LHCN-M2 (cell line): ENCODE measurements at regions not wholly inside any gene's neighbourhood (a gene's known extent, or its start where the extent isn't known, plus 50 kb on each side); places are given as distances from the start of the nearest gene placed in this dataset.
"Not testable (repeated sequence)": the region's sequence is repeated elsewhere in the genome, so short reads cannot be mapped to it uniquely, and the experiment has no call there.

Source experiments
- DNase-seq: peaks from one replicate; pipeline ENCODE4 v3.0.0-alpha.2; 2012; ENCODE audit warnings: low read depth

GRCh38 chr3:103167850-103168249 lies 733.0 kb downstream of the ZPLD1 start:
- no peak for DNase-seq

GRCh38 chr3:103169289-103169688 lies 734.5 kb downstream of the ZPLD1 start:
- no peak for DNase-seq

GRCh38 chr3:103170651-103171050 lies 735.8 kb downstream of the ZPLD1 start:
- no peak for DNase-seq

- no peak for DNase-seq
These were observed 739.1 kb downstream of the ZPLD1 start for GRCh38 chr3:103173940-103174339.

GRCh38 chr3:103181160-103181559 lies 746.3 kb downstream of the ZPLD1 start:
- no peak for DNase-seq

DNA sequence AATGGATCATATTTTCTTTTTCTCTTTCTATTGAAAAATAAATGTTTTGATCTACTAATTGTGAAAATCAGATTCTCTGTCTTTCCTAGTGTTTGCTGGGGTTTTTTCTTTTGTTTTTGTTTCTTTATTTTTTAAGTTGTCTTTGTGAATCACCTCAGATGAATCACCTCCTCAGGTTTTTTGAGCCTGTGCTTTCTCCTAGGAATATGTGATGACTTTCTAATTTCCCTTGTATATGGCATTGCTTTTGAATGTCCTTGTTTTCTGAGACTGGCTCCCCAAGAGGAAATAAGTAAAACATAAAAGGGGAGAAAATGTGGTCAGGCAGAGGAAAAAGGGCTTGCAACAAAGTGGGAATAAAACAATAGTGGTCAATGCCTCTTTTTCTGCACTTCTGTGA lies 750.0 kb downstream of the ZPLD1 start:
- DNase-seq, result no peak

- DNase-seq, result no peak
These were observed 755.1 kb downstream of the ZPLD1 start for GRCh38 chr3:103189941-103190340.

DNA sequence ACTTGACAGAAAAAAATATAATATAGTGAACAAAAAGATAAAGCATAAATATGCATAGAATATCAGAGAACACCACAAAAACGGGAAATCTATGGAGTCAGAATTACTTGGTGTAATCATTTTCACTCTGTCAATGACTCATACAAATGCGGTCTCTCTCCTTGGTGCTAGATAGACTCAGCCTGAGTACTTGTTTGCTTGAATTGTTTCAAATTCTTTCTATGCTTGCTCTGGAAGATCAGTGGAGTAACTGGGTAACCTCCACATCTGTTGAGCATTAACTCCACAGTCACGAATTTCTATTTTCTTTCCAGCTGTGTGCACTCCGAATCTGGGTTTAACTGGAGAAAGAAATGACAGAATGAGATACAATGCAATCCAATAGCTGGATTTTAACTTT lies 760.4 kb downstream of the ZPLD1 start:
- no peak for DNase-seq

- no peak for DNase-seq
These were observed 768.6 kb downstream of the ZPLD1 start for GRCh38 chr3:103203441-103203840.

DNA sequence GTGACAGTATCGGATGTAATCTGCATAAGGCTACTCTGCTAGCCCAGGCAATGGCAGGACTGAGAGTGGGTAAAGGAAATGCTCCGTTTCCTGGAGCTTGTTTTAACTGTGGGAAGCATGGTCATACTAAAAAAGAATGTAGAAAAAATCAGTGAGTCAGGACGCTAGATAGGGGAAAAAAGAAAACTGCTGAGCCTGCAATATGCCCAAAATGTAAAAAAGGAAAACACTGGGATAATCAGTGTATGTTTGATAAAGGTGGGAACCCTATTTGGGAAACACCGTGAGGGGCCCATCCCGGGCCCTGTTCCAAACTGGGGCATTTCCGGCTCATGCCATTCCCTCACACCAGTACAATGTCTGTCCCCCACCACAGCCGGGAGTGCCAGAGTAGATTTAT lies 775.8 kb downstream of the ZPLD1 start:
- DNase-seq, result no peak

- no peak for DNase-seq
These were observed 783.3 kb downstream of the ZPLD1 start for GRCh38 chr3:103218146-103218545.

DNA sequence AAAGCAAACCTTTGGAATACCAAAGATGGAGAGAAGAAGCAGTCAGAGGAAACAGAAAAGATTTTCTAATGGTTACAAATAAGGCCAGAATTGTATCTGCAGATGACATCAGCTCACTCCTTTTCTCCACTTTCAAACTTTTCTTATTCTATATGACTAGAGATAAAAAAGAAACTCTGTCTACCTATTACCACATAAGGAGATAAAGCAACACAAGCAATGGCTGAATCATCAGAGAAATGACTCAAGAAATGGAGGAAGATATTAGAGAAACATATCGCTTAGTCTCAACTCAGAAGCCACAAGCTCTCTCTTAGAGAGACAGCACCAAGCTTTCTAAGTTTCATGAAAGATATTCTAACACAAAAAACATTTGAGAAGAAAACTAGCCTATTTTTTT lies 784.0 kb downstream of the ZPLD1 start:
- no peak for DNase-seq

DNA sequence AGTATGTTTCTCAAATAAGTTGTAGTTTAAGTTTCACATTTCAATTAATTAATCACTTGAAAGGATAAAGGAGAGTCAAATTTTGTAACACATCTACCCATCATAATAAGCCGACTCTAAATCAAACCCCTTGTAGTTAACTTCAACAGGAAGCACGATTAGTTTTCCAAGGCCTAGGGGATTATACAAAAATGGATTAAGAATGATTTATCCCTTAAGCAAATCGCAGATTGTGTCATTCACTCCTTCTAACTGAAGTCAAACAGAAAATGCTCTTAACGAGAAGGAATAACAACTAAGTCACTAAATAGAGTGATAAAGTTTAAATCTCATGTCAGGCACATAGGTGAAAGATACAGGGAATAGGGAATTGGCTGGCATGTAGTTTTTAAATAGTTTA lies 792.8 kb downstream of the ZPLD1 start:
- DNase-seq, result no peak

- no peak for DNase-seq
These were observed 812.6 kb downstream of the ZPLD1 start for GRCh38 chr3:103247459-103247858.

GRCh38 chr3:103254827-103255226 lies 820.0 kb downstream of the ZPLD1 start:
- DNase-seq, result not testable (repeated sequence)

DNA sequence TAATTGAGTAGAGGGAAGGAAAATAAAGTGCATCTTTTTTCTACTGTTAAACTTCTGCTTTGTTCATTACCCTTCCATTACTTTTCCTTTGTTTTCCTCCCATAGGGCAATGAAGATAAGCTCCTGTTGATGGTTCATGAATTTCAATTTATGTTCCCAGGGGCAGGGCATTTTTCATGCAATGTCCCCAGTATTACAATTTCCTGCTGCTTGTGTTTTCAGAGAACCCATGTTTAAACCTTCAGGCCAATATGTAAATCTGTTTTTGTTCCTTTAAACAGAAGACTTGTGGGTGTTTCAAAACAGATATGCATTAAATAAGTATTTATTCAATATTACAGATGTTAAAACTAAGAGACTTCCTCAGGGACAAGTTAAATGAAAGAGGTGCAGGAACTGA lies 834.5 kb downstream of the ZPLD1 start:
- no peak for DNase-seq

GRCh38 chr3:103271575-103271974 lies 836.8 kb downstream of the ZPLD1 start:
- DNase-seq, result no peak

DNA sequence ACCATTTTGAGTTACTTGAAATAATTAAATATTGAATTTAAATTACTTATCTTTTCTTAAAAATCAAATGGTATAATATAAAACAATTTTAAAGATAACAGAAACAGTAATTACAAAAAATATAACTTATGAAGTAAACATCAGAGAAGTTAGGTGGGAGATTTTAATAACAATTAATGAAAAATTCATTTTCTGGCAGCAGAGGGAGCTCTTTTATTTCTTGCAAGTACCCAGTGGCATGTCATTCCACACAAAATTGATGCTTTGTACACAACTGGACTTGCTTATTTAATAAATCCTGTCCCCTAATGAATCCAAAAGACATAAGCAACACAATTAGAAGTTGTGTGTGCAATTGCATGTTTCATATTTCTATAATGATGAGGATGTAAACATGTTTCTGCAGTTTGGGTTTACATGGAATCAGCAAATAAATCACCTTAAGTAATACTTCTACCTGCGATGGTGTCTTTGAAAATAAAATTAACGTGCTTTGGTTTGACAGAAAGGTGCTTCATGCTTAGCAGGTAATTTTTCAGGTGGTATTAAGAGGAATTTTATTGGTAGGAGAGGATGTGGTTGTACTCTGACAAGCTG lies 861.3 kb downstream of the ZPLD1 start:
- peak; percentile 19 for DNase-seq

DNA sequence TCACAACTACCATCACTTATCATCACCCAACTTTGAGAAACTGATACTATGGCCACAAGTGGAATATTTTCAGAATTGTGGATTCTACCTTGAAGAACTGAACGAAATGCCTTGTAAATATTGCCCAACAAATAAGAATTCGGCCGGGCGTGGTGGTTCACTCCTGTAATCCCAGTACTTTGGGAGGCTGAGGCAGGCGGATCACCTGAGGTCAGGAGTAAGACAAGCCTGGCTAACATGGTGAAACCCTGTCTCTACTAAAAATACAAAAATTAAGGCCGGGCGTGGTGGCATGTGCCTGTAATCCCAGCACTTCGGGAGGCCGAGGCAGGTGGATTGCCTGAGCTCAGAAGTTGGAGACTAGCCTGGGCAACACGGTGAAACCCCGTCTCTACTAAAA lies 862.7 kb downstream of the ZPLD1 start:
- DNase-seq, result not testable (repeated sequence)

DNA sequence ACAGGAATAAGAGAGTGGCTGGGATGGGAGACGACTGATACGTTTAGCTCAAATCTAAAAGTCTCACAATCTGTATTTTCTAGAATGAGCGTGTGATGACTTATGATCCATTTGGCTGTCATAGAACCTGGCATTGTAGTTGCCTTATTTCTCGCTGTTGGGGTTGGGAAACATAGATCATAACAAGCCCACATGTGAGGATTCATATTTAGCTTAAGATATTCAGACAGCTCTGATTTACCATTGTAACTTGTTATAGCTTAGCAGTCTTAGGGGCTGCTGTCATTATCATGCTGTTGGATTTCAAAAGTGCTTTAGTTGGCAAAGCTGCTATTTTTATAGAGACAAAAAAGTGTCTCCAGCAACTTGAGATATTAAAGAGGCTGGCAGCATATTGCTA lies 871.3 kb downstream of the ZPLD1 start:
- DNase-seq, result no peak

DNA sequence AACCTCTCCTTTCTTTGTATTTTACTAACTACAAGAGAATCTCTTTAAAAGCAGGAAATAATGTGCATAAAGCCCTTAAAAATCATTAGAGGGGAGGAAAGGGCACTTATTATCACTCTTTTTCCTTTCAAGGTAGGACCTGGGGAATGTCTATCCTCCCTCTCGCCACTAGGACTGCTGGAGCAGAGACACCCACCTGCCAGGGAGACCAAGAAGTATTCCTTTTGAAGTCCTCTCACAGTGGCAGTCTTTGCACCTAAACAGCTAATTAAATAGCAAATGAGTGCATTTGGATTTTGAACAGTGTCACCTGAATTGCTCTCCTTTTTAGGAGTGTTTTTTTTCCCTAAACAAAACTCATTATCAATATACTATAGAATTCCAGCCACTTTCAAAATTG lies 874.1 kb downstream of the ZPLD1 start:
- DNase-seq, result no peak

GRCh38 chr3:103319912-103320311 lies 885.1 kb downstream of the ZPLD1 start:
- no peak for DNase-seq

DNA sequence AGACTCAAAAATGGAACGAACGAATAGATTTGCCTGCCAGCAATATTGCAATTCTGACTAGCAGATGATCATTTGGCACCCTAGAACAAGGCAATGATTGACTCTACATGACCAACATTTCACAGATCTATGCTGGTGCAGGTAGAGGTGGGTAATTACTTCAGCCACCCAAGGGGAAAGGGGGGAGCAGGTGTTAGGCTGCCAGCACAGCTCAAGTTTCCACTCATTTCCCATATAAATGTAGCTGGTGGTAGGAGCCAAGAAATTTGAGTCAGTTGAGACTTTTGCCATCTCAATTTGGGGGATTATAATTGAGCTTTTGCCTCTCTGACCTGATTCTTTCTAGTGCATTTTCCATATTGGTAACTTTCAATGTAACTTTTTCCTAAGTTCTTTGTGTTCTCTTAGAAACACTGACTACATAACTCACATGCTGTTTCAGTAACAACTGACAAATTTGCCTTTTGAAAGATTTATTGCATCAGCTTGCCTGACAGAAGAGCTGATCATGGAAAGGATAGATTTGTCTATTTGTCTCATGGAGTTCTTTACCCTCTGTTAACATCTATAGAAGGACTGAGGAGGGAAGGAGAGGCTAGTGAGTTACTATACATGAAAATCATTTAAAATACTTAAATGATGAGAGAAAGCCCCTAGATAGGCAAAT lies 902.5 kb downstream of the ZPLD1 start:
- DNase-seq, result no peak

DNA sequence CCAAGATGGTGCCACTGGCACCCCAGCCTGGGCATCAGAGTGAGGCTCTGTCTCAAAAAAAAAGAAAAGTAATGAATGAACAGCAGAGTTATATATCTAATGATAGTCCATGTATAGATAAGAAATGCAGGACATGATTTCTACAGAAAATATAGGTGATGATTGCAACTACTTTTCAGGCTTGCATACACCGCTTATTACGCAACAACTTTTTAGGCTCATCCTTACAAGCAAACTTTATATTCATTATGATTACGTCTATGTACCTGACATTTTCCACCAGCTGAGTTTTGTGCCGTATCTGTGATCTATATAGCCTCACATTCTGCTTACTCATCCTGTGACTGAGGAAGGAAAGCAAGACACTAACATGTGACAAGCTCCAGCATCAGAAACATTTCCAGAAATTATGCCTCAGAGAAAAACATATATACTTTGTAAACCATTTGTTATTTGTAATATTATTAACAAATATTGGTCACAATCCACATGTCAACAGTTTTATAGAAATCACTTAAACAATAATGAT lies 906.3 kb downstream of the ZPLD1 start:
- no peak for DNase-seq
